ENCODE measurements at regions not wholly inside any gene's neighbourhood (a gene's known extent, or its start where the extent isn't known, plus 50 kb on each side); places are given as distances from the start of the nearest gene placed in this dataset.

- ChIA-PET CTCF (interaction anchor here (0.7 to 8.3 kb wide), 44 partner anchors 9 to 749 kb away, joined by 3 to 94 read pairs (median 5); partner anchors contain the start of gene SGIP1), POLR2A (interaction anchor here (0.5 to 0.9 kb wide), 2 partner anchors 56 to 85 kb away, joined by 3 read pairs; no protein-coding TSS in a partner anchor)
- TF ChIP-seq CTCF (IDR thresholded peaks at IDR 0.05; ENCODE audit: control extremely low read depth, extremely low read depth, low read depth, missing control alignments), result peak; percentile 14
- DNase-seq (ENCODE audit: extremely low spot score), result peak; percentile 29
Observed at GRCh38 chr1:66436378-66437135, 97.4 kb upstream of the SGIP1 start.

DNA sequence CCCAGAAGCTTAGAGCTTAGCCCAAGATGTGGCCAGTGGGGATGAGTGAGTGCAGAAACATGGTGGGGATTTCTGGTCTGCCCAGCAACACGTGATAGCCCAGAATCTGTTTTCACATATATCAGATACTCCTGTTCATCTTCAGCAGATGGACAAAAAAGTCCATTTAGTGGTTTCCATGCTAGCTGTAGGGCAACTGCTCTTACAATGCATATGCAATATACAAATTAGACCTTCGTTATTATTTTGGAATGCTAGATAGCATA, 96.9 kb upstream of the SGIP1 start:
- no peak for TF ChIP-seq CTCF (IDR thresholded peaks at IDR 0.05; ENCODE audit: control extremely low read depth, extremely low read depth, low read depth, missing control alignments)
- DNase-seq (ENCODE audit: extremely low spot score), result no peak
- ChIA-PET CTCF (interaction anchor here (0.9 to 8.3 kb wide), 36 partner anchors 8 to 750 kb away, joined by 3 to 94 read pairs (median 5); partner anchors contain the start of gene SGIP1), POLR2A (no interaction called here)

- no peak for DNase-seq (ENCODE audit: extremely low spot score)
- CTCF ChIA-PET, result interaction anchor here (1.3 to 8.3 kb wide), 7 partner anchors 7 to 195 kb away, joined by 3 to 94 read pairs (median 7); partner anchors contain the start of gene SGIP1
Observed at GRCh38 chr1:66438062-66438461, 95.9 kb upstream of the SGIP1 start.

GRCh38 chr1:66438501-66438900, 95.5 kb upstream of the SGIP1 start:
- CTCF ChIA-PET, result interaction anchor here (2.6 kb wide), 1 partner anchor 58 kb away, joined by 7 read pairs; no protein-coding TSS in a partner anchor
- DNase-seq (ENCODE audit: extremely low spot score), result no peak

More at GRCh38 chr1:66438062-66438461, 95.9 kb upstream of the SGIP1 start:
- POLR2A ChIA-PET, result no interaction called here
- TF ChIP-seq CTCF (IDR thresholded peaks at IDR 0.05; ENCODE audit: control extremely low read depth, extremely low read depth, low read depth, missing control alignments), result no peak

GRCh38 chr1:66439031-66439740, 94.8 kb upstream of the SGIP1 start:
- TF ChIP-seq CTCF (IDR thresholded peaks at IDR 0.05; ENCODE audit: control extremely low read depth, extremely low read depth, low read depth, missing control alignments), result no peak
- ChIA-PET POLR2A (no interaction called here), CTCF (interaction anchor here (0.8 to 1.2 kb wide), 2 partner anchors 11 to 196 kb away, joined by 3 read pairs; no protein-coding TSS in a partner anchor)
- peak; percentile 23 for DNase-seq (ENCODE audit: extremely low spot score)

More at GRCh38 chr1:66438501-66438900, 95.5 kb upstream of the SGIP1 start:
- TF ChIP-seq CTCF (IDR thresholded peaks at IDR 0.05; ENCODE audit: control extremely low read depth, extremely low read depth, low read depth, missing control alignments), result no peak
- POLR2A ChIA-PET, result no interaction called here

GRCh38 chr1:66443793-66444192, 90.2 kb upstream of the SGIP1 start:
- peak; percentile 40 for TF ChIP-seq CTCF (IDR thresholded peaks at IDR 0.05; ENCODE audit: control extremely low read depth, extremely low read depth, low read depth, missing control alignments)
- no peak for DNase-seq (ENCODE audit: extremely low spot score)
- POLR2A ChIA-PET, result no interaction called here
- CTCF ChIA-PET, result interaction anchor here (0.9 to 13.5 kb wide), 15 partner anchors 10 to 487 kb away, joined by 3 to 516 read pairs (median 27); no protein-coding TSS in a partner anchor
